ENCODE measurements at regions not wholly inside any gene's neighbourhood (a gene's known extent, or its start where the extent isn't known, plus 50 kb on each side); places are given as distances from the start of the nearest gene placed in this dataset.

DNA sequence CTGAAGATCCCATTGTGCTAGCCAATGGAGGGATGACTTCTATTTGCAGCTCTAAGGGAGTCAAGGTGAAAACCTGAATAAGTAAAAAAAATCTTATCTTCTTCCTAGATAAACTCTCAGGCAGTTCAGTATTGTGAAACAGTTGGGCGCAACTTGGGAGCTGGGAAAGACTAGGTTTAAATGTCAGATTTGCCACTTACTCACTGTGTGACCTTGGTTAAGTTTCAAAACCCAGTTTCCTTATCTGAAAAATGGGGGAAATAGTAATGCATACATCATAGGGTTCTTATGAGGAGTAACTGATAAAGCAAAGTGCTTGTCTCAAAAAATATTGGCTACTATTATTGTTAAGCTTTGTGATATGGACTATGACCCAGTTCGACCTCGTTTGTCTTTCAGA is 88.8 kb downstream of the CD83 start:
- in situ Hi-C loops (cut with HindIII; ENCODE audit: low pct_unique_long_range_greater_than_20kb, low sequenced_read_pairs), result no loop called here
- Histone ChIP-seq H3K9me3 (ENCODE audit: control insufficient read depth, insufficient read depth, low read depth, low read length) (no peaks in the 10 kb centered on the region), H3K4me1 (ENCODE audit: control insufficient read depth, insufficient read depth, low read length) (peaks cover 4% of the 10 kb centered on the region; the same call in 1 of the 2 replicates), H3K27me3 (ENCODE audit: control insufficient read depth, insufficient read depth, low read length) (no peaks in the 10 kb centered on the region), H3K36me3 (ENCODE audit: control insufficient read depth, insufficient read depth, low read length) (no peaks in the 10 kb centered on the region), H3K4me3 (ENCODE audit: low read depth in 2 of 2, low read length in 2 of 2) (no peak overlapping the region), H3K27ac (ENCODE audit: low read length) (no peak overlapping the region)
- intact Hi-C loops (cut with micrococcal nuclease; ENCODE audit: unreplicated experiment), result no loop called here
- CTCF ChIA-PET, result no interaction called here
- TF ChIP-seq, protein P1, sequence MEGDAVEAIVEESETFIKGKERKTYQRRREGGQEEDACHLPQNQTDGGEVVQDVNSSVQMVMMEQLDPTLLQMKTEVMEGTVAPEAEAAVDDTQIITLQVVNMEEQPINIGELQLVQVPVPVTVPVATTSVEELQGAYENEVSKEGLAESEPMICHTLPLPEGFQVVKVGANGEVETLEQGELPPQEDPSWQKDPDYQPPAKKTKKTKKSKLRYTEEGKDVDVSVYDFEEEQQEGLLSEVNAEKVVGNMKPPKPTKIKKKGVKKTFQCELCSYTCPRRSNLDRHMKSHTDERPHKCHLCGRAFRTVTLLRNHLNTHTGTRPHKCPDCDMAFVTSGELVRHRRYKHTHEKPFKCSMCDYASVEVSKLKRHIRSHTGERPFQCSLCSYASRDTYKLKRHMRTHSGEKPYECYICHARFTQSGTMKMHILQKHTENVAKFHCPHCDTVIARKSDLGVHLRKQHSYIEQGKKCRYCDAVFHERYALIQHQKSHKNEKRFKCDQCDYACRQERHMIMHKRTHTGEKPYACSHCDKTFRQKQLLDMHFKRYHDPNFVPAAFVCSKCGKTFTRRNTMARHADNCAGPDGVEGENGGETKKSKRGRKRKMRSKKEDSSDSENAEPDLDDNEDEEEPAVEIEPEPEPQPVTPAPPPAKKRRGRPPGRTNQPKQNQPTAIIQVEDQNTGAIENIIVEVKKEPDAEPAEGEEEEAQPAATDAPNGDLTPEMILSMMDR (IDR thresholded peaks at IDR 0.05), result no peak
- BruUV-seq (replicated peaks), result no TSS peak
- POLR2A ChIA-PET, result no interaction called here
- ATAC-seq (no peak), DNase-seq (ENCODE audit: low read depth, low spot score) (no peak)

DNA sequence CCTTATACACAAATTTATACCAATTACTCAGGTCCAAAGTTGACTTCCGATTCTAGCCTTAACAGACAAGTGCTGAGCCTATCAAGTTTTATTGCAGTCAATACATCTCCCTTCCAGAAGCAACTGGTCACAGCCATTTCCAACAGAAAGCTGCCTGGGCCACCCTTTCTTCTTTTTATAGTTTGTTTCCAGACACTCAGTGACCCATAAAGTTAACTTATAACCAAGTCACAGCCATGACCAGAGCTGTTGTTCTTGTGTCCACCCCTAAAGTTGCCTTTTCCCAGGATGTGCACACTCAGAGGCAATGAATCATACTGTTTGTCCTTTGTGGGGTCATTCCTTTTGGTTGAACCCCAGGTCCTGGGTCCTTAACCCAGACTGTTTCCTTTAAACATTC is 89.9 kb downstream of the CD83 start:
- intact Hi-C loops (cut with micrococcal nuclease; ENCODE audit: unreplicated experiment) (no loop called here), in situ Hi-C loops (cut with HindIII; ENCODE audit: low pct_unique_long_range_greater_than_20kb, low sequenced_read_pairs) (no loop called here)
- POLR2A ChIA-PET, result no interaction called here
- Histone ChIP-seq H3K4me1 (ENCODE audit: control insufficient read depth, insufficient read depth, low read length) (peaks cover 4% of the 10 kb centered on the region; the same call in 1 of the 2 replicates), H3K27ac (ENCODE audit: low read length) (no peak overlapping the region), H3K9me3 (ENCODE audit: control insufficient read depth, insufficient read depth, low read depth, low read length) (no peaks in the 10 kb centered on the region), H3K27me3 (ENCODE audit: control insufficient read depth, insufficient read depth, low read length) (peaks cover 2% of the 10 kb centered on the region; the same call in 1 of the 2 replicates), H3K4me3 (ENCODE audit: low read depth in 2 of 2, low read length in 2 of 2) (no peak overlapping the region), H3K36me3 (ENCODE audit: control insufficient read depth, insufficient read depth, low read length) (no peaks in the 10 kb centered on the region)
- ATAC-seq (no peak), DNase-seq (ENCODE audit: low read depth, low spot score) (no peak)
- TF ChIP-seq, protein P1 (IDR thresholded peaks at IDR 0.05), result no peak
- TF ChIP-seq TCF7L2 (IDR thresholded peaks at IDR 0.05; ENCODE audit: low read depth, low read length), result no peak
- CTCF ChIA-PET, result no interaction called here
- no TSS peak for BruUV-seq (replicated peaks)

DNA sequence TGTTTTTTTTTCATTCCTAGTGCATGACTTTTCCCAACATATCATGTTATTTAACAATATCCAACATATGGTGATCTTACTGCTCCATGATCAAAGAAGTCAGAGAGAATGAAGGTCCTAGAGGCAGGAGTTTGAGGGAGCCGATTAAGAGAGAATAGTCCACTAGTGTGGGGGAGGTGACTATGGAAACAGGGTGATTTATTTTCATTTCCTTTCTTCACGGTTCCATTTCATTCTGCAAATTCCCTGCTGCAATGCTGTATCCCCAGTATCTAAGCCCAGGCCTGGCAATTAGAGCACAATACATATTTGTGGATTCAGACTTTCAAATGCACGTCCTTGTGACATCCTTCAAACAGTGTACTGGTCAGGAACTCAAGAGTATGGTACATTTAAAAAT is 91.4 kb downstream of the CD83 start:
- no peak overlapping the region for H3K4me3 ChIP-seq (ENCODE audit: low read depth in 2 of 2, low read length in 2 of 2)
- TF ChIP-seq POLR2AphosphoS5 (IDR thresholded peaks at IDR 0.05; ENCODE audit: low read depth, low read length) (no peak), SIN3A (IDR thresholded peaks at IDR 0.05; ENCODE audit: borderline replicate concordance, insufficient read depth, low read depth, low read length) (no peak), TCF7L2 (IDR thresholded peaks at IDR 0.05; ENCODE audit: low read depth, low read length) (no peak)
- TF ChIP-seq, protein P2, sequence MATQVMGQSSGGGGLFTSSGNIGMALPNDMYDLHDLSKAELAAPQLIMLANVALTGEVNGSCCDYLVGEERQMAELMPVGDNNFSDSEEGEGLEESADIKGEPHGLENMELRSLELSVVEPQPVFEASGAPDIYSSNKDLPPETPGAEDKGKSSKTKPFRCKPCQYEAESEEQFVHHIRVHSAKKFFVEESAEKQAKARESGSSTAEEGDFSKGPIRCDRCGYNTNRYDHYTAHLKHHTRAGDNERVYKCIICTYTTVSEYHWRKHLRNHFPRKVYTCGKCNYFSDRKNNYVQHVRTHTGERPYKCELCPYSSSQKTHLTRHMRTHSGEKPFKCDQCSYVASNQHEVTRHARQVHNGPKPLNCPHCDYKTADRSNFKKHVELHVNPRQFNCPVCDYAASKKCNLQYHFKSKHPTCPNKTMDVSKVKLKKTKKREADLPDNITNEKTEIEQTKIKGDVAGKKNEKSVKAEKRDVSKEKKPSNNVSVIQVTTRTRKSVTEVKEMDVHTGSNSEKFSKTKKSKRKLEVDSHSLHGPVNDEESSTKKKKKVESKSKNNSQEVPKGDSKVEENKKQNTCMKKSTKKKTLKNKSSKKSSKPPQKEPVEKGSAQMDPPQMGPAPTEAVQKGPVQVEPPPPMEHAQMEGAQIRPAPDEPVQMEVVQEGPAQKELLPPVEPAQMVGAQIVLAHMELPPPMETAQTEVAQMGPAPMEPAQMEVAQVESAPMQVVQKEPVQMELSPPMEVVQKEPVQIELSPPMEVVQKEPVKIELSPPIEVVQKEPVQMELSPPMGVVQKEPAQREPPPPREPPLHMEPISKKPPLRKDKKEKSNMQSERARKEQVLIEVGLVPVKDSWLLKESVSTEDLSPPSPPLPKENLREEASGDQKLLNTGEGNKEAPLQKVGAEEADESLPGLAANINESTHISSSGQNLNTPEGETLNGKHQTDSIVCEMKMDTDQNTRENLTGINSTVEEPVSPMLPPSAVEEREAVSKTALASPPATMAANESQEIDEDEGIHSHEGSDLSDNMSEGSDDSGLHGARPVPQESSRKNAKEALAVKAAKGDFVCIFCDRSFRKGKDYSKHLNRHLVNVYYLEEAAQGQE (IDR thresholded peaks at IDR 0.05; ENCODE audit: insufficient read depth in 1 of 2, low read depth in 2 of 2, low read length in 1 of 2), result no peak
- TF ChIP-seq, protein P1 (IDR thresholded peaks at IDR 0.05), result no peak
- H3K27ac ChIP-seq (ENCODE audit: low read length), result no peak overlapping the region
- H3K9me3 ChIP-seq (ENCODE audit: control insufficient read depth, insufficient read depth, low read depth, low read length), result no peaks in the 10 kb centered on the region
- ChIA-PET POLR2A (no interaction called here), CTCF (no interaction called here)
- peaks cover 2% of the 10 kb centered on the region; the same call in 1 of the 2 replicates for H3K27me3 ChIP-seq (ENCODE audit: control insufficient read depth, insufficient read depth, low read length)
- in situ Hi-C loops (cut with HindIII; ENCODE audit: low pct_unique_long_range_greater_than_20kb, low sequenced_read_pairs), result no loop called here
- BruUV-seq (replicated peaks), result no TSS peak
- no peaks in the 10 kb centered on the region for H3K36me3 ChIP-seq (ENCODE audit: control insufficient read depth, insufficient read depth, low read length)
- ATAC-seq, result no peak
- intact Hi-C loops (cut with micrococcal nuclease; ENCODE audit: unreplicated experiment), result no loop called here
- DNase-seq (ENCODE audit: low read depth, low spot score), result no peak
- H3K4me1 ChIP-seq (ENCODE audit: control insufficient read depth, insufficient read depth, low read length), result peaks cover 4% of the 10 kb centered on the region; the same call in 1 of the 2 replicates
